ENCODE measurements at regions not wholly inside any gene's neighbourhood (a gene's known extent, or its start where the extent isn't known, plus 50 kb on each side); places are given as distances from the start of the nearest gene placed in this dataset.

DNA sequence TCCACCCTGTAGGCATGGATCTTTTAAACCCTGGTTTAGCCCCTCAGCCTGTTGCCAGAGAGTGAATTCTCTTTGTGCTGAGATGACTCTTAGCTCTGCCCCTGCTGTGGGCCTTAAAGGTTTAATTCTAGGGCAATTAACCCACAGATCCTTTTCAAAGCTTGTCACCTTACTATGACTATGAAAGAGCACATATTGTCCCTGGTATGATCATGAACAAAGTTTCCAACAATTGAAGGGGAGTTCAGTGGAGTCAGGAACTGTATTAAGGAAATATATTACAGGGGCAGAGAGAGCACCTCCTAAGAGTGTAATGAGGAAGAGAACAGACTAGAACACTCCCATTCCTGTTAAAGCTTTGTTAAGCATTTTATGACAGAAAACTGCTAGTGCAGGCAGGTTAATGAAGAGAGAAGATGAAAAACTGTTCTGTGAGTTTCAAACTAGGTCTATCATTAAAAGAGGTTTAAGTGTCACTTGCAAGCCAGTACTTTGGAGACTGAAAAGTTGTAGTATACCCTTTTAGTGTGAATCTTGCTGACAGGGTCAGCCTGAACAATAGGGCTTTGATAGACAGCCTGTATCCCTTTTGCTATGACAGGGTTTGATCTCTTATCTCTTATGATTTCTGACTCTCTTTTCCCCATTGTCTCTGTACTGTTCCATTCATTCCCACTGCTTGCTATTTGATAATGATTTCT, 104.2 kb upstream of the ELL2 start:
- H4K91ac ChIP-seq (replicated peaks; ENCODE audit: insufficient read length, low read length), result no peak overlapping the region
- no peaks in the 10 kb centered on the region; the same call in 1 of the 2 replicates for H3K23me2 ChIP-seq (ENCODE audit: low read depth, low read length)
- H3K18ac ChIP-seq (ENCODE audit: extremely low read depth, low read length), result no peak overlapping the region

More for the DNA sequence above, 104.2 kb upstream of the ELL2 start:
- FAIRE-seq, result no peak
- DNase-seq (ENCODE audit: low read depth in 1 of 2, low spot score in 2 of 2), result no peak
- no peak overlapping the region for H2AFZ ChIP-seq (ENCODE audit: low read length)
- H3K23ac ChIP-seq (ENCODE audit: insufficient read length), result no peak overlapping the region
- H3K4me3 ChIP-seq (ENCODE audit: extremely low read depth in 1 of 4, insufficient read depth in 2 of 4, low read depth in 3 of 4, low read length in 4 of 4), result no peak overlapping the region
- no peaks in the 10 kb centered on the region for H3K36me3 ChIP-seq (ENCODE audit: control insufficient read depth in 2 of 4, insufficient read depth in 4 of 4, low read length in 3 of 4)
- no peaks in the 10 kb centered on the region for H3K9me3 ChIP-seq (ENCODE audit: insufficient read depth in 2 of 2, low read depth in 1 of 2, low read length in 1 of 2)
- H3K27ac ChIP-seq (ENCODE audit: low read depth, low read length), result no peak overlapping the region
- POLR2A ChIA-PET (ENCODE audit: partially characterized antibody), result no interaction called here
- no peak overlapping the region for H2BK12ac ChIP-seq (ENCODE audit: low read depth, low read length)
- no peak overlapping the region for H2BK15ac ChIP-seq (ENCODE audit: low read length)
- H3K56ac ChIP-seq (replicated peaks; ENCODE audit: insufficient read length, low read depth, low read length), result no peak overlapping the region
- CTCF ChIA-PET (ENCODE audit: partially characterized antibody), result interaction anchor here (0.6 to 1.5 kb wide), 5 partner anchors 16 to 295 kb away, joined by 3 read pairs; no protein-coding TSS in a partner anchor
- no peak overlapping the region for H2AK5ac ChIP-seq (ENCODE audit: low read depth, low read length)
- H2BK20ac ChIP-seq (ENCODE audit: low read length), result no peak overlapping the region
- no peaks in the 10 kb centered on the region for H3K27me3 ChIP-seq (replicated peaks in 1 of 4; ENCODE audit: control insufficient read depth in 3 of 4, extremely low read depth in 1 of 4, insufficient read depth in 3 of 4, low read length in 3 of 4)
- H3K4ac ChIP-seq (replicated peaks; ENCODE audit: insufficient read length, low read depth, low read length), result no peak overlapping the region
- no peaks in the 10 kb centered on the region for H3K79me1 ChIP-seq (ENCODE audit: low read depth, low read length)
- H3K4me2 ChIP-seq (ENCODE audit: insufficient read depth in 1 of 2, low read depth in 2 of 2, low read length in 2 of 2), result peak overlapping the region in 1 of 2 experiments; percentile 5; a peak in 1 of 4 replicates
- no peak overlapping the region for H4K5ac ChIP-seq (ENCODE audit: insufficient read length, low read depth, low read length)
- H4K8ac ChIP-seq (ENCODE audit: extremely low read depth, insufficient read depth, low read length), result no peak overlapping the region
- no peaks in the 10 kb centered on the region for H3K79me2 ChIP-seq (ENCODE audit: control insufficient read depth in 1 of 2, insufficient read depth in 2 of 2, low read length in 2 of 2)
- H3K4me1 ChIP-seq (replicated peaks in 1 of 4; ENCODE audit: control insufficient read depth in 3 of 4, insufficient read depth in 4 of 4, low read length in 3 of 4), result peaks cover 0 to 4% (median 0%) of the 10 kb centered on the region in 4 experiments; a peak in 1 of 7 replicates
- no peak overlapping the region for H3K14ac ChIP-seq (ENCODE audit: insufficient read length)
- no peak overlapping the region for H3K9ac ChIP-seq (replicated peaks in 1 of 4; ENCODE audit: extremely low read depth in 1 of 4, low read depth in 3 of 4, low read length in 3 of 4)
- H2BK5ac ChIP-seq (ENCODE audit: low read depth, low read length), result no peak overlapping the region
- no peak overlapping the region for H2BK120ac ChIP-seq (replicated peaks; ENCODE audit: low read depth, low read length)
- TF ChIP-seq YY1 (IDR thresholded peaks at IDR 0.05; ENCODE audit: low read depth, low read length), result no peak
- peak; percentile 95 for TF ChIP-seq NANOG (IDR thresholded peaks at IDR 0.05; ENCODE audit: insufficient read depth, low read depth, low read length, poor library complexity, severe bottlenecking)
- H4K20me1 ChIP-seq (replicated peaks in 1 of 2; ENCODE audit: control insufficient read depth in 1 of 2, insufficient read depth in 2 of 2, low read length in 2 of 2), result no peaks in the 10 kb centered on the region

Measured in H1 (cell line).